DND-41 (cell line): ENCODE measurements at regions not wholly inside any gene's neighbourhood (a gene's known extent, or its start where the extent isn't known, plus 50 kb on each side); places are given as distances from the start of the nearest gene placed in this dataset.

ENCODE experiments used
- CTCF ChIP-seq: IDR thresholded peaks from 2 replicates; pipeline ENCODE4 v1.5.1; 2012; ENCODE audit warnings: borderline replicate concordance, low read length, moderate library complexity, mild to moderate bottlenecking; ENCODE audit not compliant: poor library complexity, severe bottlenecking; ENCODE audit errors: extremely low read depth
- EZH2 ChIP-seq: IDR thresholded peaks from 3 replicates; pipeline ENCODE4 v1.6.1; 2012; ENCODE audit warnings: borderline replicate concordance, low read depth, mild to moderate bottlenecking, moderate library complexity, low read length, inconsistent platforms; ENCODE audit not compliant: severe bottlenecking

- TF ChIP-seq EZH2 (no peak), CTCF (no peak)
Measured at GRCh38 chrX:39067866-39068265, 266.6 kb downstream of the MID1IP1 start.
